ENCODE measurements at regions not wholly inside any gene's neighbourhood (a gene's known extent, or its start where the extent isn't known, plus 50 kb on each side); places are given as distances from the start of the nearest gene placed in this dataset.

DNA sequence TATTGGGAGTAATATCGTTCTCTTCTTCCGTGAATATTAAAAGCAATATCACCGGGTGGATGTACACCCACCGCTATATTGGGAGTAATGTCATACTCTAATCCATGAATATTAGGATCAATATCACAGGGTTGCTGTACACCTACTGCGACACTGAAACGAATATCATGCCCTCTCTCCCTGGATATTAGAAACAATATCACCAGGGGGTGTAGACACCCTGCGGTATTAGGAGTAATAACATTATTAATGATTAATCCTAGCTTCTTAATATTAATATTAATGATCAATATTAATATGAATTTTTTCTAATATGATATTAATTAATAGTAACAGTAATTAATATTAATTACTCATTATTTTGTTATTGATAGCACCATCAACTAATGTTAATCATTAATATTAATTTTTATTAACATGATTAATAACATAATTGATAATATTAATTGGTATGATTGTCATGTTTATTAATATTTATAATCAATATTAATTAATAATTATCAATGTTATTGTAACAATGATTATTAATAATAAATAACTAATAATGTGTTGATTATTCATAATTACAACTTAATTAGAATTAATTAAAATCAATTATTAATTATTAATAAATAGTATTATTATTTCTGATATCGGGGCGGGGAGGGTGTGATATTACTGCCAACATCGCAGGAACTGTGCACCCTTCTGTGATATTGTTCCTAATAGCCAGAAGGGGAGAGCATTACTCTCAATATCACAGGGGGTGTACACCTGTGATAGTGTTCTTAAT is 121.3 kb upstream of the C1GALT1 start:
- DNase-seq = no peak

DNA sequence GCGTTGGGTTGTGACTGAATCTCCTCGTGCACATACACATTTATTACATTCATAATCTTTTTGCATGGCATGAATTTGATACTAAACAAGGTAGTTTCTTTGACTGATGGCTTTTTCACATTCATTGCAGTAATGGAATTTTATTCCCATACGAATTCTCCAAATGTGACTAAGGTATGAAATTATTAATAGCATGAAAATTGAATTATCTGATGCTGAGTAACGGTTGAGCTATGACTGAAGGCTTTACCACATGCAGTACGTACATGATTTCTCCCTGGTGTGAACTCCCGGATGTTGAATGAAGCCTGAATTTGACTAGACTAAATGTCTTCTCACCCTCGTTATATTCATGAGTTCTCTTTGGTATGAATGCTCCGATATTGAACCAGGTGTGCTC is 104.4 kb upstream of the C1GALT1 start:
- DNase-seq = no peak

DNA sequence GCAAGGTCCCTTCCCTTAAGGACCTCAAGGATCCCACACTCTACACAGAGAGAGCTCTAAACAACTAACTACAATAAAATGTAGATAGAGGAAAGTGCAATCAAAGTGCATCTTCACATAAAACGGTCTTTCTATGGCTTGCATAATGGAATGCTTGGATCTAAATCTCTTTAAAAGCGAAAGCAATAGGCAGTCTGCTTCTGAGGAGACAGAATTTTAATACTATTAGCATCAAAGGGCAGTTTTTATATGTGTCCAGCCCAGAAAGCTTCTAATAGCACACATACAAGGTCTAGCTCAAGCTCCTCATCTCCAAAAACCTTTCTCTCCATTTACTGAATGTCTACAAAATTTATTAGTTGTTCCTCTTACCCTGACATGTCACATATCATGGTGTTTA is 101.5 kb upstream of the C1GALT1 start:
- no peak for DNase-seq

DNA sequence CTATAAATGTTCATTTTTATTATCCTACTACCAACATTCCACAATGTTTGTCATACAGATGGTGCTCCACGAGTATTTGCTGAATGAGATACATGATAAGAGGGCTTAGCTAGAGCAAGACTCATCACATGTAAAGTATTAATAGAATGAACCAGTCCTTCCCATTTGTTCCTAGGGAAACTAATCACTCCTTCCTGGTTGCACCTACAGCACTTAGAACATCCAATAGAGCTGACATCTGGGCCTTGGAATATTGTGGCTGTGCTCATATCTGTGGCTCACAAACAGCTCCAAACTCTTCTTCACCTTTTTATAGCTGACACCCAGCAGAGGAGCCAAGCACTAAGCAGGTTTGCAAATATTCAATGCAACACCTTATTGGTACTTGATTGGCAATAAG is 91.9 kb upstream of the C1GALT1 start:
- no peak for DNase-seq

DNA sequence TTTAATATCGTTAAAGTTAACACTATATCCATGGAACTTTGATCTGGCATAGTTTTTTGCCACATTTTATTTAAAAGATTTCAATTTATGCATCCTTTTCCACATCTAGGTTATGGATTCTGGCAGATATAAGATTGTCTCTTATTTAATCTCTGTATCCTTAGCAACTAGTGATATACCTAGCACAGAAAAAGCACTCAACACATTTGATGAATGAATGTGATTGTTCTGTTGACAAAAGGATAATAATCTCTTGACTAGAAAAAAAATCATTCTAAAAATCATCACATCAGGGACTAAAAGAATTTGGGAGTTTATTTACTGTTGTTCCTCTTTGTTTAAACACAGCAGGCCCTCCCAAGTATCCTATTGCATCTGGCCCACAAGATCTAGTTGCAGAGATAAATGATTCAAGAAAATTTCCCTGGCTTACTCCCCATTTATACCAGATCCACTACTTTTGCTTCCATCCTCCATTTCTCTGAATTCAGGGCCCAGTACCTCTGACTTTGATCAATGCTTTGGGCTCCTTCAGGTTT is 84.0 kb upstream of the C1GALT1 start:
- DNase-seq = no peak

DNA sequence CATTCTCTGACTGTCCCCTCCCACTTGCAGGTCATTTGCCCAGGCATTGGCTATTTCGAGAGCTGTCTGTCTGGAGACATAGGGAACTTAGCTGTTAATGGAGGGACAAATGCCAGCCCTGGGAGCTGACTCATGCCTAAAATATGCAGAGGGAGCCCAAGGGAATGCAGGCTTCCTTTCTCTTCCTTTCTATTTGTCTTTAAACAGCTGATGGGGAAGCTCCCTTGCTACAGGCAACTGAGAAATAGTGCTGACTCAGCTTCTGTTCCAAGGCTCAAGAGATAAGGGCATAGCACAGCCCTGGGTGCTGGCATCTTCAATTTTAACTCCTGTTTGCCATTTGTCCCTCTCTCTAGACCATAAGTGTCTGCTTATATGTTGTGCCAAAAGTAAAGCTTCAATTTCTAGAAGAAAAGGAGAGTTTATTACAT is 82.7 kb upstream of the C1GALT1 start:
- DNase-seq = no peak

DNA sequence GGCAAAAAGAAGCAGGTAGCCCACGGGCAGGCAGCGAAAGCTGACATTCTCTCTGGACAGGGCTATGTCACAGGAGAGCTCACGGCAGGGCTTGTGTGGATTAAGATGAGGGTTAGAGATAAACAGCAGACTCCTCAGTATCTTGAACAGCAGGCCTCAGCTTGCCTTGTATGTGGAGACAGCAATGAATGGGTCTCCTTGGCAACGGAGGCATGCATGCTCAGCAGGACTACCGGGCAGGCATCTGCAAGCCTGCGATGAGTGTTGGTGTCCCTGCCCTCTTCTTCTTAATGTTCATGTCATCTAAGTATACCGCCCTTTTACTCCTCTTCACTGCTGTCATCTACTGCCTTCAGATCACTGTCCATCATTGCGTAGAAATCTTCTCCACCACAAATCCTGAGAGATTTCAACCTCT is 81.9 kb upstream of the C1GALT1 start:
- DNase-seq = no peak

DNA sequence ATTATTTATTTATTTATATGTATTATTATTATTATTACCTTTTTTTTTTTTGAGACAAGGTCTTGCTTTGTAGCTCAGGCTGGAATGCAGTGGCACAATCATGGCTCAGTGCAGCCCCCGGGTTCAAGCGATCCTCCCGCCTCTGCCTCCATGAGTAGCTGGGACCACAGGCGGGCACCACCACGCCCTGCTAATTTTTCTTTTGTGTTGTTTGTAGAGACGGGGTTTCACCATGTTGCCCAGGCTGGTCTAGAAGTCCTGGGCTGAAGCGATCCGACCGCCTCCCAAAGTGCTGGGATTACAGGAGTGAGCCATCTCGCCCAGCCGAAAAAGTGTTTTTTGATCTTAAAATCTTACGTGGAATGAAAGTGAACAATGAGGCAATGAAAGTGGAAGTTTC is 79.4 kb upstream of the C1GALT1 start:
- DNase-seq = no peak

DNA sequence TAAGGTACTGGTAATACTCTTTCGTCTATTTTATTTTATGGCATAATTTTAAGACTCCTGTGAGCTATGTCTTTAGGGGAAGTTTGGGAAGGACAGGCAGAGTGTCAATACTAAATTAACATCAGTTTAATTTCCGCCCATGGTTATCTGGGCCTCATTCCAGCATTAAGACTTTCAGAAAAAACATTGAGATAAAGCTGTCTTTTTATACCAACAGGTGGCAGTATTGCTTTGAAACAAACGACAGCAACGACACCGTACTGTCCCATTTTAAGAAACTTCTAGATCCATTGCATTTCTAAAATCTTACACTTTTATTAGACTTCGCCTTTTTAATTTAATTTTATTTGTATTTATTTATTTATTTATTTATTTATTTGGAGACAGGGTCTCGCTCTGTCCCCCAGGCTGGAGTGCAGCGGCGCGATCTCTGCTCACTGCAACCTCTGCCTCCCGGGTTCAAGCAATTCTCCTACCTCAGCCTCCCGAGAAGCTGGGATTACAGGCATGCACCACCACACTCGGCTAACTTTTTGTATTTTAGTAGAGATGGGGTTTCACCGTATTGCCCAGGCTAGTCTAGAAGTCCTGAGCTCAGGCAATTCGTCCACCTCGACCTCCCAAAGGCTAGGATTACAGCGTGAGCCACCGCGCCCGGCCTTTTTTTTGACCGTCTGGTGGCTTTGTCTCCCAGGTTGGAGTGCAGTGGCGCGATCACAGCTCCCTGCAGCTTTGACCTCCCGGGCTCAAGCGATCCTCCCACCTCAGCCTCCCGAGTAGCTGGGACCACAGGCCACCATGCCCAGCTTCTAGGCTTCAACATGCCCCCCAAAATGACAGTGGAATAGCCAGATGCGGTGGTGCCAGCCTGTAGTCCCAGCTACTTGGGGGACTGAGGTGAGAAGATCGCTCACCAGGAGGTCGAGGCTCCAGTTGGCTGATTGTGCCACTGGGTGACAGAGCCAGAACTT is 78.7 kb upstream of the C1GALT1 start:
- no peak for DNase-seq

DNA sequence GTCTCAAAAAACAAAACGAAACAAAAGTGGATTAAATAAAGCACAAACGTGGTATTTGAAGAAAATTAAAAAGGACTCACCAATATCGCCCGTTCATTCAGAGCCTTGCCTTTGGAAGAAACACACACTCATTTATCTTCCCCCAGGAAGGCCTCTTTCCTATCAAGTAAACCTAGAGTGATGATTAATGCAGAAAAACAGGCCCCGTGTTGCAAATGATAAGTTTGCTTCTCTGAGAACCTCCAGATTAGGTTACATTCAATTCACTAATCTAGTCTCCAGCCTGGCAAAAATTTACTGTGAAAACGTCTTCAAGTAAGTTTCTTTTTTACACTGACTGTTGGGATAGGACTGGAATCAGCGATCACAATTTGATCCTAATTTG is 78.0 kb upstream of the C1GALT1 start:
- no peak for DNase-seq

DNA sequence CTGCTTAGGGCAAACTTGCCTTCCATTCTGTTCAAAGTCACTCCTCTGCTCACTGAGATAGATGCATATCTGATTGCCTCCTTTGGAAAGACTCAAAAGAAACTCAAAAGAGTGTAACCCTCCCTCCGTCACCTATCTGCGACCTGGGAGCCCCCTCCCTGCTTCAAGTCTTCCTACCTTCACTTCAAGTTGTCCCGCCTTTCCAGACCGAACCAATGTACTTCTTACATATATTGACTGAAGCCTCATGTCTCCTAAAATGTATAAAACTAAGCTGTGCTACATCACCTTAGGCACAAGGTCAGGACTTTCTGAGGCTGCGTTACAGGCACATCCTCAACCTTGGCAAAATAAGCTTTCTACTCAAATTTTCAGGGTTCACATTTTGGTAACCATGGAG is 77.4 kb upstream of the C1GALT1 start:
- no peak for DNase-seq

DNA sequence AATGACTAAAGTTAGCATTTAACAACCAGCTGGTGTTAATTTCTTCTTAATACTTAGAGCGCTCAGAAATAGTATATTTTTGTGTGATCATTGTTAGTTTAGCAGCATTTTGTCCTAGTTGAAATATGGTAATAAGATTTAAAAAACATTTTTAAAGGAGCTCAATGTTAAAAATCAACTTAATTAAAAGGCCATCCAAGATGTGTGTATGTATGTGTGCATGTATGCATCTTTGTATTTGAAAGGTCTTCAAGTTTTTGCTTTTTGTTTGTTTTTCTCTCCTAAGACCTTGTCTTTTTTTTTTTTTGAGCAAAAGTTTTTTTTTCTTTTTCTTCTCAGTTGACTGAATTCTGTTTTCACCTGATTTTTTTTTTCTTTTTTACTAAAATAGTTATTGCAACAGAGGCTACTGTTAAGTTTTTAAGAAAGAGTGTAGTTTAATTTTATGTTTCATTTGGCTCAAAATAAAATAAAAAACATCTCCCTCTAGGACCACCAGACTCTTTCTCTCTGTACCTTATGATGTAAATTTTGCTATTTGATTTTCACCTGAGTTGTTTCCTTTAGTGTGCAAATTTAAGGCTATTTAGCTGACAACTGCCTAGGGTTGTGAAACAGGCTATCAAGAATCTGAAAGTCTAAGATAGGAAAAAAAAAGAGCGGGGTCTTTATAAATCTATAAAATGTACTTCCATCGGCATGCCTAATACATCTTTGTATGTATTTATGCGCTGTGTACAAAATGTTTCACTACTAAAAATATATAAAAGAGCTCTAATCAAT is 76.4 kb upstream of the C1GALT1 start:
- no peak for DNase-seq

DNA sequence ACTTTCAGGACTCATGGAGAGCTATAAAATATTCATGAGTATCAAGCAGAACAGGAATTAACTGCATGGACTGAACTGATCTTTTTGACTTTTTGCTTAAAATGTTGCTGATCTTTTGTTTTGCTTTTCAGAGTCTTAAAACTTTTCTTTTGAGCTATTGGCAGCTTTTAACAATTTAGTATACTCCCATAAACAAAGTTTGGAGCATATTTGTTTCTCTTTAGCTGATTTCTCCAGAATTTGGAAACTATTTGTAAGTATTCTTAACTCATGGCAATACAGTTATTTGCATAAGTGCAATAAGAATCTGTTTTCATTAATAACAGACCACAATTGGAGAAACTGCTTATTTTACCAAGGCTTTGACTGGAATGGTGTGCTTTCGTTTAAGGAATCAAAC is 73.4 kb upstream of the C1GALT1 start:
- no peak for DNase-seq

DNA sequence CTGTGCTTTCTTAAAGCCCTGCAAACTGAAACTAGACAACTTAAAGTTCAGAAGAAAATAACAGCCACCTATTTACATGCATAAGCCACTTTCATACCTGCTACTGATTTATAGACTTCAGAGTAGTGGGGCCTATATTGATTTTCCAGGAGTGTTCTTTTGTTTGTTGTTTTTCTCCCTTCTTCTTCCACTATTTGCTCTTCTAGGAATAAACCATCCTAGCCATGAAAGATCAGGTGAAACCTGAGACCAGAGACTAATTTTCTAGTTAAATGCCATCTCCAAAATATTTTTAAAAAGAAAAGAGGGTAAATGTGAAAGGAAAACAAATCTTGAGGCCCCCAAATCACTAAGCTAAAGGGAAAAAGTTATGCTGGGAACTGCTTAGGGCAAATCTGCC is 72.4 kb upstream of the C1GALT1 start:
- DNase-seq = no peak

DNA sequence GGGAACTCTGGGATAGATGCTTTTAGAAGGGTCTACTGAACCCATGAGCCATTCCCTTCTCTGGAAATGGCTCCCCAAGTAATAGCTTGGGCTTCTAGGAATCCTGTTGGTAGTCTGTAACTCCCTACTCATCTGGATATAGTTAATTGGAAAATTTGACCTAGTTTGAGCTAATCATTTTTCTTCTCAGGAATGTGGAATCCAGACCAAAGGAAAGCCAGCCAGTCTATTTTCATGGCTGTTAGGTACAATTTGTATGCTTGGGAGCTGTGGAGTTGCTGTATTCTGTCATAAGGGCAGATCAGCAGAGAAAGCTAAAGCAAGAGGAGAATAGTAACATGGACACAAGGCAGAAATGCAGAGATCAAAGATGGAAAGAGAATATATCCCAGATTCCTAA is 71.6 kb upstream of the C1GALT1 start:
- no peak for DNase-seq

DNA sequence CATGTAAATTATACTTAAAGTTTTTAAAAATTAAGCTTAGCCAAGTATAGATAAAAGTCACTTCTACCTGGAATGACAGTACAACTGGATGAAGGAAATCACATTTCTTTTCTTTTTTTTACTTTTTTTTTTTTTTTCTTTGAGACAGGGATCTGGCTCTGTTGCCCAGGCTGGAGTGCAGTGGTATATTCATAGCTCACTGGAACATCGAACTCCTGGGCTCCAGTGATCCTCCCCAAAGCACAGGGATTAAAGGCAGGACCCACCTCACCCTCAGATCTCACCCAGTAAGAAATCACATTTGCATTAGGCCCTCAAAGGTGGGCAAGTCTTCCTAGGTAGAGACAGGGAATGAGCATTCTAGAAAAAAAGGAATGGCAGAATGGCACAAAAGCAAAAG is 69.5 kb upstream of the C1GALT1 start:
- no peak for DNase-seq

DNA sequence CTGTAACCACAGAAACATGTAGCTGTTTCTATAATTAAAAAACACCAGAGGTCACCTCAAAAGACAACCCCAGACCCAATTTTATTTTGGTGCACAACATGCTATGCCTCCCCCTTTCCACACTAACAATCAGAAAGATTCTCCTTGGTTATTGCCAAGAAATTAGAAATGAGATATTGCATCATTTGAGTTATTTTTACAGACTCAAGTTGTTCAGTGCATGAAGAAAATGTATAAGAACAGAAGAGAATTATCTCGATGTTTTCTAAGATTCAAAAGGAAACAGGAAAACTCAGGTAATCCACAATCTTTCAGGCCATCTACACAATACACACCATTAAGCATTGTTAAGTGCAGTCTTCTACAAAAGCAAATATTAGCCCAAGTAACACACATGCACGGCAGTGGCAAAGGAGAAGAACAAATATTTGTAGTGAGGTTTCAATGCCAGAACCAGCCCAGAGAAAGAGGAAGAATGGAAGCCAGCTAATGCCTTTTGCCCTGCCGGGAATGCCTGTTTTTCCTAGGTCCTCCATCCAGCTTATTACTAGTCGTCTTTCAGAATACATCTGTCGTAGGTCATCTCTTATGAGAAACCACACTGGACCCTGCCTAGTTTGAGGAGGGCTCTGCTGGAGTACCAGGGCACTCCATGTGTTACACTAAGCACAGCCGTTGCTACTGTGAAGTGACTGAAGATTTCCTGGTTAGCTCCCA is 67.6 kb upstream of the C1GALT1 start:
- no peak for DNase-seq

DNA sequence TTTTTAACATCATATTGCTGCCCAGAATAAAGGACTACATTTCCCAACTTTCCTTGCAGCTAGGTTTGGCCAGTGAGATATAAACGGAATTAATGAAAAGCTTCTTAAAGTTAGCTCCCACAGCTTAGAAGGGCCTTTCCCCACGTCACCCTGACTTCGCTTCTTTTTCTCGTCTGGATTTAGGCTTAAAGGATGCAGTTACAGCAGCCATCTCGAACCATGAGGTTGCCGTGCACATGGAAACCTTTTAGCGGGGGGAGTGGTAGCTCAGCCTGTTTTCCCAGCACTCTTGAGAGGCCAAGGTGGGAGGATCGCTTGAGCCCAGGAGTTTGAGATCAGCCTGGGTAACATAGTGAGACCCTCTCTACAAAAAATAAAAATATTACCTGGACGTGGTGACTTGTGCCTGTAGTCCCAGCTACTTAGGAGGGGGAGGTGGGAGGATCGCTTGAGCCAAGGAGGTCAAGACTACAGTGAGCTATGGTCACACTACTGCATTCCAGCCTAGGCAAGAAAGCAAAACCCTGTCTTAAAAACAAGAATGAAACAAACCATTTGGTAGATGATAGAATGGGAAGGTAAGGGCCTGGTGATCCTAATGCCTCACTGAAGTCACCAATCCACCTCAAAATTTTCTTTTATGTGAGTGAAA is 64.3 kb upstream of the C1GALT1 start:
- no peak for DNase-seq

DNA sequence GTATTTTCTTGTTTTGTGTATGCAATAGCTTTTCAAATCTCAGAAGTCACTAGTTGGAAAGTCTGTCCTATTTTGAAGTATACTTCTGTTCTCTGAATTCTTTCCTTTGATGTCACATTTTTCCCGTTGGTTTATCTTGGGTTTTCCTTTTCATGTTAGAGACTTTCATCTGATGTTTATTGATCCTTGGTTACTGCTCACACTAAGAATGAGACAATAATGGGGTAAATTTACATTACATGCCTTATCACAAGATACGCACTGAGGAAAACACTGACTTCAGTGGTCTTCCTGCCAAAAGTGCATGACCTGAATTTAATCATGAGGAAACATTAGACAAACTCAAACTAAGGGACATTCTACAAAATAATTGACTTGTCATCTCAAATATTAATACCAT is 63.5 kb upstream of the C1GALT1 start:
- no peak for DNase-seq

DNA sequence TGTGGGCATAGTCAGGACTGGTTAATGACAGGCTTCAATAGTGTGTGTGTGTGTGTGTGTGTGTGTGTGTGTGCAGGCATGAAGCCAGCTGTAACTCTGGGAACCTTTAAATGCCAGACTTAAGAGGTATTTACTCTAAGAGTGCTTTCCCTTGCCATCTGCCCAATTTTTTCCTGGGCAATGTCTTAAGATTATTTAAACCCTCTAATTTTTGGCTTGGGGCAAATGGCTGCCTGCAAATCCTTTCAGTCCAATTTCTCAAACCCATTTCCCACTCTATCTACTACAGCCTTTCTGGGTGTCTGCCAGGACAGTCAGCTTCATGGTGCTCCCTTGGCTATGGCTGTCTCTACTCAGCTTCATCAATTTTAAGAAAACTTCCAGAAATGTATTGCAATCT is 62.6 kb upstream of the C1GALT1 start:
- no peak for DNase-seq

DNA sequence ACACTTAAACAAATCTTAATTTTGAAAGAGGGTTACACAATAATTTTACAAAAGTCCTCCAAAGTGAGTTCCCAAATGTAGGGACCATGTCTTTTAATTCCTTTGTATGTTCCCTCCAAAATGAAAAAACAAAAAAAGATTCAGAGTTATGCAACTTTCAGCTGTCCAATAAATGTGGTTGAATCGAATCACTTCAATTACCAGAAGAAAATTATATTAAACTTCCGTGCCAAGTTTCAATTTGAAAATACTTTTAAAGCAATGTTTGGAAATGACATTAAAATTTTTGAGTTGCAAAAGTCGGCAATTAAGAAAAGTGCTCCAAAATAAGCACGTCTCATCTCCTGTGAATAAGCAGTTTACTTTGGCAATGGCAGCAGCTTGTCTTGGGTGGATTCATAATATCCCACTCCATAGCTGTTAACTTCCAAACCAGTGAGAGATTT is 60.3 kb upstream of the C1GALT1 start:
- DNase-seq = no peak

Data from stimulated activated CD4-positive, alpha-beta T cell treated with anti-CD3 and anti-CD28 coated beads, Interleukin-2, amount 100 ng/mL, for 24 hours (primary cell).